ENCODE measurements at regions not wholly inside any gene's neighbourhood (a gene's known extent, or its start where the extent isn't known, plus 50 kb on each side); places are given as distances from the start of the nearest gene placed in this dataset.

- intact Hi-C loops (cut with DNase I): no loop called here
- Histone ChIP-seq H3K36me3 (no peaks in the 10 kb centered on the region), H3K9me3 (no peaks in the 10 kb centered on the region), H3K27me3 (ENCODE audit: low read depth) (no peaks in the 10 kb centered on the region), H3K4me3 (no peak overlapping the region), H3K4me1 (no peaks in the 10 kb centered on the region), H3K27ac (no peak overlapping the region)
- DNase-seq (no peak), ATAC-seq (no peak)
- TF ChIP-seq CTCF (IDR thresholded peaks at IDR 0.05): no peak
Measured at GRCh38 chr6:97461218-97461617, 178.2 kb upstream of the MMS22L start.

GRCh38 chr6:97462031-97462430 is 179.0 kb upstream of the MMS22L start:
- no peak for DNase-seq
- H3K27me3 ChIP-seq (ENCODE audit: low read depth): no peaks in the 10 kb centered on the region
- no peak overlapping the region for H3K4me3 ChIP-seq
- intact Hi-C loops (cut with DNase I): no loop called here
- no peaks in the 10 kb centered on the region for H3K9me3 ChIP-seq
- no peak for ATAC-seq
- no peaks in the 10 kb centered on the region for H3K4me1 ChIP-seq
- no peak for TF ChIP-seq CTCF (IDR thresholded peaks at IDR 0.05)
- H3K36me3 ChIP-seq: no peaks in the 10 kb centered on the region
- H3K27ac ChIP-seq: no peak overlapping the region

- H3K9me3 ChIP-seq: no peaks in the 10 kb centered on the region
- no peaks in the 10 kb centered on the region for H3K4me1 ChIP-seq
- no peaks in the 10 kb centered on the region for H3K36me3 ChIP-seq
- no peak for DNase-seq
- no peak for ATAC-seq
- no peak overlapping the region for H3K4me3 ChIP-seq
- intact Hi-C loops (cut with DNase I): no loop called here
- TF ChIP-seq CTCF (IDR thresholded peaks at IDR 0.05): no peak
- H3K27ac ChIP-seq: no peak overlapping the region
- no peaks in the 10 kb centered on the region for H3K27me3 ChIP-seq (ENCODE audit: low read depth)
Measured at GRCh38 chr6:97462938-97463598, 180.1 kb upstream of the MMS22L start.

GRCh38 chr6:97465877-97466561 is 183.0 kb upstream of the MMS22L start:
- no peaks in the 10 kb centered on the region for H3K27me3 ChIP-seq (ENCODE audit: low read depth)
- DNase-seq (no peak), ATAC-seq (no peak)
- no peaks in the 10 kb centered on the region for H3K36me3 ChIP-seq
- H3K9me3 ChIP-seq: no peaks in the 10 kb centered on the region
- H3K4me1 ChIP-seq: no peaks in the 10 kb centered on the region
- H3K27ac ChIP-seq: no peak overlapping the region
- intact Hi-C loops (cut with DNase I): no loop called here
- TF ChIP-seq CTCF (IDR thresholded peaks at IDR 0.05): no peak
- H3K4me3 ChIP-seq: no peak overlapping the region

GRCh38 chr6:97468981-97469380 is 186.0 kb upstream of the MMS22L start:
- no peaks in the 10 kb centered on the region for H3K9me3 ChIP-seq
- intact Hi-C loops (cut with DNase I): no loop called here
- DNase-seq: no peak
- H3K27me3 ChIP-seq (ENCODE audit: low read depth): no peaks in the 10 kb centered on the region
- H3K27ac ChIP-seq: no peak overlapping the region
- no peak overlapping the region for H3K4me3 ChIP-seq
- no peaks in the 10 kb centered on the region for H3K4me1 ChIP-seq
- ATAC-seq: no peak
- no peaks in the 10 kb centered on the region for H3K36me3 ChIP-seq
- TF ChIP-seq CTCF (IDR thresholded peaks at IDR 0.05): no peak
